ENCODE measurements at regions not wholly inside any gene's neighbourhood (a gene's known extent, or its start where the extent isn't known, plus 50 kb on each side); places are given as distances from the start of the nearest gene placed in this dataset.

DNA sequence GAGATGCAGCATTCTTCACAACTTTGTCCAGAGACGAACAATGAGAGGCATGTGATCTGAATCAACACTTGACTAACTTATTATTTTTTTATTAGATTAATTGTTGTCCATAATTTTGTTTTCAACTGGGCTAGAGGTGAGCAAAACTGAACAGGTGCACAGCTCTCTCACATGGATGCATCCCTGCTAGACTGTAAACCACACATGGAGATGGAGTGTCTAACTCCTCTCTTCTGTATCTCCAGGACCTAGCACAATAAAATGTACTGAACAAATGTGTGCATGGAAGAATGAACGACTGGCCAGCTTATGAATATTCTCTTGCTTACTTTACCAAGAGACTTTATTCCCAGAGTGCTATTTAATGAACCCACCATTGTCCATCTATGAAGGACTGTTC is 627.7 kb downstream of the LIG4 start:
- no peak overlapping the region for H3K23ac ChIP-seq (ENCODE audit: insufficient read length, low read depth, low read length)
- Mint-ChIP-seq H3K27me3 (ENCODE audit: low read depth) (peaks cover 55% of the 10 kb centered on the region), H3K4me3 (no peak overlapping the region), H3K9me3 (no peaks in the 10 kb centered on the region), H3K27ac (no peak overlapping the region), H3K36me3 (ENCODE audit: insufficient read depth in 1 of 3, low read depth in 3 of 3) (no peaks in the 10 kb centered on the region), H3K4me1 (no peaks in the 10 kb centered on the region)
- no peaks in the 10 kb centered on the region for H3K4me1 ChIP-seq (ENCODE audit: insufficient read depth, low read length)
- no peak for DNase-seq
- no peak overlapping the region for H2AFZ ChIP-seq (ENCODE audit: low read length)
- H3K4ac ChIP-seq (ENCODE audit: low read depth, low read length), result no peak overlapping the region
- no peaks in the 10 kb centered on the region for H3K79me1 ChIP-seq (ENCODE audit: insufficient read depth, low read depth, low read length, poor library complexity, severe bottlenecking)
- no peak overlapping the region for H2BK20ac ChIP-seq (ENCODE audit: low read depth, low read length, poor library complexity, severe bottlenecking)
- no peak overlapping the region for H3K56ac ChIP-seq (ENCODE audit: insufficient read length, low read depth, low read length)
- no peak overlapping the region for H3K9ac ChIP-seq (ENCODE audit: extremely low read depth, insufficient read length, low read length)
- no peak overlapping the region for H4K8ac ChIP-seq (replicated peaks; ENCODE audit: insufficient read length, low read depth, low read length)
- no peak overlapping the region for H2AK5ac ChIP-seq (ENCODE audit: insufficient read length, low read length)
- no peak overlapping the region for H3T11ph ChIP-seq (ENCODE audit: low read length)
- no peak overlapping the region for H2BK15ac ChIP-seq (ENCODE audit: low read depth, low read length)
- H2BK120ac ChIP-seq (ENCODE audit: low read depth, low read length, poor library complexity, severe bottlenecking), result no peak overlapping the region
- no peak for TF ChIP-seq CTCF (conservative IDR thresholded peaks at IDR 0.05)
- no CpG with 5 or more reads among the region's 2 CpGs for WGBS (ENCODE audit: extremely low coverage, insufficient read length, low lambda C conversion rate)
- H2BK12ac ChIP-seq (ENCODE audit: insufficient read length, low read depth, low read length), result no peak overlapping the region
- H3K9me3 ChIP-seq (ENCODE audit: control insufficient read depth, low read depth, low read length), result no peaks in the 10 kb centered on the region
- H4K5ac ChIP-seq (ENCODE audit: insufficient read length, low read depth, low read length), result no peak overlapping the region
- no peaks in the 10 kb centered on the region for H3K79me2 ChIP-seq (ENCODE audit: insufficient read depth, low read length)
- H4K20me1 ChIP-seq (ENCODE audit: control insufficient read depth, insufficient read depth, insufficient read length), result no peaks in the 10 kb centered on the region
- H3K27ac ChIP-seq (ENCODE audit: insufficient read length, low read depth, low read length), result no peak overlapping the region
- H3K27me3 ChIP-seq (ENCODE audit: insufficient read depth, low read length), result no peaks in the 10 kb centered on the region
- H2BK5ac ChIP-seq (ENCODE audit: insufficient read length, low read length), result no peak overlapping the region
- no peak overlapping the region for H3K14ac ChIP-seq (ENCODE audit: insufficient read depth, low read length)
- no peak overlapping the region for H3K4me2 ChIP-seq (ENCODE audit: insufficient read depth, insufficient read length, low read length)
- no peak overlapping the region for H4K91ac ChIP-seq (ENCODE audit: insufficient read length, low read depth, low read length)
- no peaks in the 10 kb centered on the region for H3K23me2 ChIP-seq (ENCODE audit: insufficient read length, low read depth, low read length, poor library complexity, severe bottlenecking)
- H3K18ac ChIP-seq (ENCODE audit: insufficient read length, low read depth, low read length), result no peak overlapping the region

Data from H9 (cell line).